ENCODE measurements at regions not wholly inside any gene's neighbourhood (a gene's known extent, or its start where the extent isn't known, plus 50 kb on each side); places are given as distances from the start of the nearest gene placed in this dataset.

DNA sequence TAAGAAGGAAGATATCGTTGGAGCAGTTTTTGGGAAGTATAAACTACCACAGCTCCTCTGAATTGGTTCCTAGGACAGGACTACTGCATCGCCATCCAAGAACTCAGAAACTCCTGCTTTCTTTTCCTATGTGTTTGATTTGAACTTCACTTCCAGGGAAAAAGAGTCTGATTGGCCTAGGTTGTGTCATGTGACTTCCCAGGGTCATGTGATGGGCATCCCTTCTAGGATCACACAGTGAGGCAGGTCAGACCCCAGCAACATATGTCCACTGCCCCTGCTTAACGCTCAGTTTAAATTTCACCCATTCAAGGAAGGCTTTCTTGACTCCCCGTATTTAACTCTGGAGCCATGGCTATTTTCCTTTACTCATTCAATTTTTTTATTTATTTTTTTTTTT lies 445.2 kb upstream of the SALL1 start:
- intact Hi-C loops (cut with micrococcal nuclease), result no loop called here
- no peaks in the 10 kb centered on the region for H3K27me3 Mint-ChIP-seq (ENCODE audit: low read depth)
- no peak overlapping the region for H3K27ac Mint-ChIP-seq
- H3K36me3 Mint-ChIP-seq (ENCODE audit: low read depth), result no peaks in the 10 kb centered on the region
- no peak for DNase-seq
- peaks cover 5% of the 10 kb centered on the region for H3K9me3 Mint-ChIP-seq
- no peak overlapping the region for H3K4me3 Mint-ChIP-seq
- H3K4me1 Mint-ChIP-seq (ENCODE audit: low read depth), result no peaks in the 10 kb centered on the region
- CTCF ChIA-PET, result no interaction called here

DNA sequence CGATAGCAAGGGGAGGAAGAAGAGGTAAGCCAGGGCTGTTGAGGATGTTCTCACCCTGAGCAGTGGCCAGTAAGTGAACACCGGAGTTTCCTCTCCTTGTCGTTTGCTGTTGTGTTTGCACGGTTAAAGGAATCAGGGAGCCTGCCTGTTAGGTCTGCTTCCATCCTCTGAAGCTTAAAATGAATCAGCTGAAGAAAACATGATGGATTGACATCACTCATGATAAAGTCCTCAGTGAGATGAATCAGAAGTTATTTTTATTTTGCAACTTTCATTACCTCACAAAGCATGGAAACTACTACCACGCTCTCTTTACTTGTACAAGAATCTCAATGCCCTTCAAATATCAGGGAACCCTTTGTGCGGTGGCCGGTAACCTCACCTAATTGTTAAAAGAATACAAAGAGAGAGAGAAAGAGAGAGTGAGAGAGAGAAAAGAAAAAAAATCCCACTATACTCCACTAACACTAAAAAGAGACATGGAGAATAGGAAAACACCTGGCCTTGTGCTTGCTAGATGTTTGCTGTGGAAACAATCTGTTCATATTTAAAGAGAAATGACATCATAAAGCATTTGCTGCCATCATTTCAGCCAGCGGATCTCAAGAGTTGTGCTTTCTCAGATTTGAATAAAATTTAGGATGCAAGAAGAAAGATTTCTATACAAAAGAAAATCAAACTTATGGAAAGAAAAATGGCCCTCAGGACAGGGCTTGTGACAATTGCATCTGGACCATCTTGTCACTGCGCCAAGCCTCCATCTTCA lies 441.6 kb upstream of the SALL1 start:
- CTCF ChIA-PET, result no interaction called here
- DNase-seq, result no peak
- Mint-ChIP-seq H3K9me3 (peaks cover 4% of the 10 kb centered on the region), H3K36me3 (ENCODE audit: low read depth) (no peaks in the 10 kb centered on the region), H3K27ac (no peak overlapping the region), H3K27me3 (ENCODE audit: low read depth) (no peaks in the 10 kb centered on the region), H3K4me3 (no peak overlapping the region), H3K4me1 (ENCODE audit: low read depth) (no peaks in the 10 kb centered on the region)
- intact Hi-C loops (cut with micrococcal nuclease), result no loop called here

DNA sequence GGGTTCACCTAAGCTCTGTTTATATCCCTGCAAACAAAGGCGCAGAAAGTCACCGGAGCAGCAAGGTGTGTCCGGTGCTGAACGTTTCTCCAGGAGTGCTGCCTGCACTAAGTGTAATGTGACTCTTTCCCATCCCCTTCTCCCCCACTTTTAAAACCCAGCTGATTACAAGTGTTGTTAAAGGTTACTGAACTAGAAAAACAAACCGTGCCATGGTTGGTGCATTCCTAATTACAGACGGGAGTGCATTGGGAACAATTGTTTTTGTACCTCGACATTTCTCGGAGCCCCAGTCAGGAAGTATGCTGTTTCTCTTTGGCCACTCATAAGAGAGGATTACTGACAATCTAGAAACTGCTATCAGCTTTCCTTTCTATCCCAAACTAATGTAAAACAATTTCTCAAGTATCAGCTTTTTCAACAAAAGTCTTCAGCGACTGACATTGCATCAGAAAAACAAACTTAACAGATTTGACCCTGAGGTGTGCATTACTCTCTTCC lies 441.0 kb upstream of the SALL1 start:
- intact Hi-C loops (cut with micrococcal nuclease), result no loop called here
- Mint-ChIP-seq H3K4me1 (ENCODE audit: low read depth) (no peaks in the 10 kb centered on the region), H3K36me3 (ENCODE audit: low read depth) (no peaks in the 10 kb centered on the region), H3K4me3 (no peak overlapping the region), H3K27me3 (ENCODE audit: low read depth) (no peaks in the 10 kb centered on the region), H3K9me3 (peaks cover 3% of the 10 kb centered on the region), H3K27ac (no peak overlapping the region)
- DNase-seq, result no peak
- CTCF ChIA-PET, result no interaction called here

DNA sequence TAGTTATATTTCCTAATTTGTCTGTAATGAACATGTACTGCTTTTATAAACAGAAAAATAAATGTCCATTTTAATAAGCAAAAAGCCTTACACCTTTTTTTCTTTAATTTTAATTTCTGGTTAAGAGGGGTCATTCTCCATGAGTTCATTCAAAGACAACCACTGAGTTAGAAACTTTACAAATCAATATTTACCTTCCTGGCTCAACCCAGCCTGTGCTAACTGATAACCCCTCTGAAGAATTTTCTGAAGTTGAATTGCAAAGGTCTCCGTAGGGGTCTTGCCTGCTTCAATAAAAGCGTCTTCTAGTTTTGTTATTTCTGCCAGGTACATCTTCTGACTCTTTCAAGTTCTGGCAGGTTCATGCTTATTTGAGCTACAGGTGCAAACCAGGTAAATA lies 440.4 kb upstream of the SALL1 start:
- DNase-seq, result no peak
- H3K27me3 Mint-ChIP-seq (ENCODE audit: low read depth), result no peaks in the 10 kb centered on the region
- CTCF ChIA-PET, result interaction anchor here (0.6 kb wide), 1 partner anchor 100 kb away, joined by 6 read pairs; no protein-coding TSS in a partner anchor

DNA sequence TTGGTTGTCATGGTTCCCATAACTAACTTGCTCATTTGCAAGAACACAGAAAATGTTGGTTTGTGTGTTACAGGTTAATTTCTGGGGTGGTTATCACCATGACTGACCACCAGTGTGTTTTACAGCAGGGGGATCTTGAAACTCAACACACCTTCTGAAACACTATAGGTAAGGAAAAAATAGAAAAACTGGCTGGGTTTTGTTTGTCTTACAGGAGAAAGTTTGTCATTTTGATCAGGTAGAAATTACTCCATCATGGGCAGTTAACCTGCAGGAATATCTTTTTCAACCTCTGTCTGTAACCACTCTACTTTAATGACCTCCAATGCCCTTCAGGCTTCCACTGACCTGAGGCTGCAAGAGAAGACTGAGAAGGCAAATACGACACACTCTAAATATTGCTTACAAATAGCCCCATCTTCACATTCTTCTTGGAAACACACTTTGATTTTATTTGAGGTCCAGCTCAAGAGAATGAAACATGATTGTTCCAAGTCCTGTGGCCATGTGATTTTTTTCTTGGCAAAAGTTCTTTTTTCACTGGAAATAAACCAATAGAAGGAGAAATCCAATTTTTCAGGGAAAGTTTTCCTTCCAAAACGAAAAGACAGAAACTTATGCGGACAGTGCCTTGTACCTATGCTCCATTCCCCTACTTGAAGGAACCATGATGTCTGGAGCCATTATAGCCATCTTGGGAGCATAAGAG lies 428.7 kb upstream of the SALL1 start:
- intact Hi-C loops (cut with micrococcal nuclease), result no loop called here
- CTCF ChIA-PET, result no interaction called here
- Mint-ChIP-seq H3K36me3 (ENCODE audit: low read depth) (no peaks in the 10 kb centered on the region), H3K27ac (no peak overlapping the region), H3K4me3 (no peak overlapping the region), H3K9me3 (peaks cover 6% of the 10 kb centered on the region), H3K27me3 (ENCODE audit: low read depth) (no peaks in the 10 kb centered on the region), H3K4me1 (ENCODE audit: low read depth) (no peaks in the 10 kb centered on the region)
- DNase-seq, result no peak

More for the DNA sequence above, 440.4 kb upstream of the SALL1 start:
- intact Hi-C loops (cut with micrococcal nuclease), result no loop called here
- Mint-ChIP-seq H3K36me3 (ENCODE audit: low read depth) (no peaks in the 10 kb centered on the region), H3K4me3 (no peak overlapping the region), H3K4me1 (ENCODE audit: low read depth) (no peaks in the 10 kb centered on the region), H3K9me3 (peaks cover 2% of the 10 kb centered on the region), H3K27ac (no peak overlapping the region)

DNA sequence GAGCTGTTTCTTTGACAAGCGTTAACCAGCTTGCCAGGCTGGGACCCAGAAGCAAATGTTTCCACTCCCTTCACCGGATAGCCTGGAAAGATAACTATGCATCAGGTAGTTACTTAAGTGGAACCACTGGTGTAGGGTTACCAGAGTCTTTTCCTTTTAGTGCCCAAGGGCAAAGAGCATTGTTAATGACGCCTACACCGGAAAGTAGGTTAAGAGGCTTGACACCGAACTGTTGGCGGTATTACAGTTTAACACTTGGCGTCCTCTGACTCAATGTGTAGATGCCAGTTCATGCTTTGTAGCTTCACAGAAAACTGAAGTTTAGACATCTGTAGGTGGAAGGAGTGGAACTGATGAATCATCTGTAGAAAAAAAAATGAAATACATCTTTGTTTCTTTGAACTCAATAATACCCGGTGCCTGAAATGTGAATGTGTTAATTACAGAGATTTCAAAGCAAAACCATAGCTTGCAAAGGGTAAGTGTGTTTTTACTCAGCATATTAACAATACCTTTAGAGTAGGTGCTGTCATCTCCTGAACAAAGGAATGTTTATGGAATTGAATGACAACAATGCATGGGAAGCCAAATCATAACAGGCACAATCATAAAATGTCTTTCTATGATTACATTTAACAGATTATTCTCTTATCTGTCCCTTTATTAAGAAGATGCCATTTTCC lies 426.7 kb upstream of the SALL1 start:
- Mint-ChIP-seq H3K36me3 (ENCODE audit: low read depth) (no peaks in the 10 kb centered on the region), H3K4me1 (ENCODE audit: low read depth) (no peaks in the 10 kb centered on the region), H3K27me3 (ENCODE audit: low read depth) (no peaks in the 10 kb centered on the region), H3K4me3 (no peak overlapping the region), H3K27ac (no peak overlapping the region), H3K9me3 (peaks cover 7% of the 10 kb centered on the region)
- intact Hi-C loops (cut with micrococcal nuclease), result no loop called here
- no peak for DNase-seq
- CTCF ChIA-PET, result no interaction called here

DNA sequence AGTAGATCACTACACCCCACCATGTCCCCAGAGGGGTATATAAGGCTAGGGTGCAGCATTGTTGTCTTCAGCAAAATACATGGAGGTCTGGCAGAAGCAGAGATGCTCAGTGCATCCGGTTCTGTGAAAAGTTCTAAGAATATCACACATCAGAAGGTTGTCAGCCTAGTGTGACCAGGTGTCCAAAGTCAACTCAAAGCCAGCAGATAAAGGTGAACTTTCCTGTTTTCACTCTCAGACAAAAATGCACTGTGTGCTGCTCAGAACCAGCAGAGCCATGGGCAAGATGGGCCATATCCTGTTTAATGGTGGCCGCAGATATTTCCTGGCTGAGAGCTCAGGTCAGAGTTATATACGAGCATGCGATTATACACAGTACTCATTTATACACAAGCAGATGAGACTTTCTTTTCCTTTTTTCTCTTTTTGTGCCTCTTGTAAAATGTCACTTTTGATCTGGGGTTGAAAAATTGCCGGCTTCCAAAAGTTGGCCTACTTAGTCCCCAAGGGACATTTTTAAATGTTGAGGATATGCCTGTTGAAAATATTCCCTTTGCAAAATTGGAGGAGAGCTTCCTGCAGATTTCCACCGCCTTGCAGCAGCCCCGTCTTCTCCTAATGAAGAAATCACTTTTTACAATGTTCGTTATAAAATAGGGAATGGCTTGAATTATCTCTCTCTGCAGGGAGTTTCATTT lies 425.6 kb upstream of the SALL1 start:
- no peak for DNase-seq
- no peaks in the 10 kb centered on the region for H3K27me3 Mint-ChIP-seq (ENCODE audit: low read depth)
- H3K36me3 Mint-ChIP-seq (ENCODE audit: low read depth), result no peaks in the 10 kb centered on the region
- peaks cover 7% of the 10 kb centered on the region for H3K9me3 Mint-ChIP-seq
- intact Hi-C loops (cut with micrococcal nuclease), result no loop called here
- H3K4me1 Mint-ChIP-seq (ENCODE audit: low read depth), result no peaks in the 10 kb centered on the region
- no peak overlapping the region for H3K27ac Mint-ChIP-seq
- CTCF ChIA-PET, result interaction anchor here (0.7 kb wide), 1 partner anchor 11 kb away, joined by 3 read pairs; no protein-coding TSS in a partner anchor
- no peak overlapping the region for H3K4me3 Mint-ChIP-seq

DNA sequence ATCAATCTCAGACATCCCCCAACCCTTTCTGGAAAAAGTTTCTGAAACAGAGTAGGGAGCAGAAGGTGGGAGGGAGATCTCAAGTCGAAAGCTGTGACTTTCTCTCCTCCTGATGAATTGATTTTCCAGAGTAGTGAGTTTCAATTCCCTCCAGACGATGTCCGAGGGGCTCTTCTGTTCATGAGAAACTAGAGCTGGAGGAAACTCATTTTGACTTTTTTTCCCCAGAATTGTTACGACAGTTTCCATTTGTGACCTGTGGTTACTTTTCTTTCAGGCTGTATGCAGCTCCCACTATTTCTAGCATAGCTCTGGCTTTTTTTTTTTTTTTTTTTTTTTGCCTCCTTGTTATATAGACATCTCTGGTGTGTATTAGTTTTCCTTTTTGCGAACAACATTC lies 422.1 kb upstream of the SALL1 start:
- no peaks in the 10 kb centered on the region for H3K36me3 Mint-ChIP-seq (ENCODE audit: low read depth)
- H3K4me1 Mint-ChIP-seq (ENCODE audit: low read depth), result no peaks in the 10 kb centered on the region
- H3K27me3 Mint-ChIP-seq (ENCODE audit: low read depth), result no peaks in the 10 kb centered on the region
- intact Hi-C loops (cut with micrococcal nuclease), result no loop called here
- H3K27ac Mint-ChIP-seq, result no peak overlapping the region
- no peak for DNase-seq
- no peak overlapping the region for H3K4me3 Mint-ChIP-seq
- peaks cover 7% of the 10 kb centered on the region for H3K9me3 Mint-ChIP-seq
- CTCF ChIA-PET, result no interaction called here

DNA sequence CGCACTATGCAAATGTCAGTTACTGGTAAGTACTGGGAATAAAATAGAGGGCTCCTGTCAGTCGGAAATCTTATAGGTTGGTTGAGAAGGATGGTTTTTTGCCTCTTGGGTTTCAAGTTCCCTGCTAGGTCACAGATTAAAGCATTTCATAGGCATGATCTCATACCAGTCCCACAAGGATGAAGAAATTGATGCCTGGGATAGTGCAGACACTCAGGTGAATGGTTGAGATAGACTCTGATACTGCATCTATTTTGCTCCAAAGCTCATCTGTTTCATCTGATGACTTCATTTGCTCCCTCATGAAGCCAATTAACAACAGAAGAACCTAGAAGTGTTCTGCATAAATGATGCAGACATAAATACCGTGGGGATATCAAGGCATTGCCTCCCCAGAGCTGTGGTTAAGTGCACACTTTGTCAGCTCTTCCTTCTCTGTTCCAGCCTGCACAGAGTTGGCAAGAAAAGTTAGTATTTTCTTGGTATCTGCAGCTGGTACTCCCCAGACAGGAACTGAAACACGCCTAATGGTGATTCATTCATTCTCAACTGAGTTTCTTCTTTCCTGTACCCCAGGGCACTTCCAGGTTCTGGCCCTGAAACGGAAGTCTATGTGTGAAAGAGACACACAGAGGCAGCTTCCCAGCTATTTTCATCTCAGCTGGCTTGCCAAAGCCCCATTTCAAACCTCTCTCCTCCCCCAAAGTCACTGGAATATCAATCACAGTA lies 418.3 kb upstream of the SALL1 start:
- CTCF ChIA-PET, result no interaction called here
- Mint-ChIP-seq H3K9me3 (no peaks in the 10 kb centered on the region), H3K27ac (no peak overlapping the region), H3K4me3 (no peak overlapping the region), H3K36me3 (ENCODE audit: low read depth) (no peaks in the 10 kb centered on the region), H3K27me3 (ENCODE audit: low read depth) (no peaks in the 10 kb centered on the region), H3K4me1 (ENCODE audit: low read depth) (no peaks in the 10 kb centered on the region)
- DNase-seq, result no peak
- intact Hi-C loops (cut with micrococcal nuclease), result no loop called here

DNA sequence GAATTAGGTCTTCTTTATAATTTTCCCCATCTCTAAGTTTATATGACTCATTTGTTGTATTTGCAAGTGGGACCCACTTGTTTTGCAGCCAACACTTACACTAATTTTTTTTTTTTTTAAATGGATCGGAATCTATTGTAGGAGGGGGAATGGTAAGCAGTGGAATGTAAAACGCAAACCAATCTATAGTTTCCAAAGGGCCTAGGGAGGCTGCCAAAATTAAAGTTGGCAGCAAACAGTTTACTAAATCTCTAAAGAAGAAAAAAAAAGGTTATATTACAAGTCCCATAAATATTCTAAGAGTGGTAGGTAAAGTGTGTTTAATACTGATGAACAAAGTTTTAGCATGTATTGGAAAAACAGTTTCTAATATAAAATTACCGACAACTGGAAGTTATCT lies 416.8 kb upstream of the SALL1 start:
- no peak for DNase-seq
- intact Hi-C loops (cut with micrococcal nuclease), result no loop called here
- H3K4me1 Mint-ChIP-seq (ENCODE audit: low read depth), result no peaks in the 10 kb centered on the region
- CTCF ChIA-PET, result no interaction called here
- no peaks in the 10 kb centered on the region for H3K36me3 Mint-ChIP-seq (ENCODE audit: low read depth)
- no peaks in the 10 kb centered on the region for H3K9me3 Mint-ChIP-seq
- no peak overlapping the region for H3K4me3 Mint-ChIP-seq
- H3K27ac Mint-ChIP-seq, result no peak overlapping the region
- H3K27me3 Mint-ChIP-seq (ENCODE audit: low read depth), result no peaks in the 10 kb centered on the region

DNA sequence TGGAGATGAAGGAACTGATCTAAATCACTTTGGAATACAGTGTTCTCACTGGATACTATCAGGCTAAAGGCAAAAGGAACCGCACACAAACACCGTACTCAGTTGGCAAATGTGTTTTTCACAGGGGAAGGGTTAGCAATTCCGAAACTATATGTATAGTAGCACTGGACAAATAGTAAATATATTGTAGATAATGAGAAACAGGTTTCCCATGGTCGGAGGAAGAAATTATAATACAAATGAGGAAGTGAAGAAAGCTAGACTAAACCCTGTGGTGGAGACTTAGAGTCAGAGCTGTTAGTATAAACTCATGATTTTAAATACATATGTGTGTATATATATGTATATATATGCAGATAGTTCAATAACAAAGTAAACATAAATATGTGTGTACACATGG lies 414.1 kb upstream of the SALL1 start:
- Mint-ChIP-seq H3K4me3 (no peak overlapping the region), H3K27me3 (ENCODE audit: low read depth) (no peaks in the 10 kb centered on the region), H3K36me3 (ENCODE audit: low read depth) (no peaks in the 10 kb centered on the region), H3K4me1 (ENCODE audit: low read depth) (no peaks in the 10 kb centered on the region), H3K27ac (no peak overlapping the region), H3K9me3 (peaks cover 2% of the 10 kb centered on the region)
- intact Hi-C loops (cut with micrococcal nuclease), result no loop called here
- CTCF ChIA-PET, result interaction anchor here (0.5 kb wide), 1 partner anchor 12 kb away, joined by 3 read pairs; no protein-coding TSS in a partner anchor
- DNase-seq, result no peak

DNA sequence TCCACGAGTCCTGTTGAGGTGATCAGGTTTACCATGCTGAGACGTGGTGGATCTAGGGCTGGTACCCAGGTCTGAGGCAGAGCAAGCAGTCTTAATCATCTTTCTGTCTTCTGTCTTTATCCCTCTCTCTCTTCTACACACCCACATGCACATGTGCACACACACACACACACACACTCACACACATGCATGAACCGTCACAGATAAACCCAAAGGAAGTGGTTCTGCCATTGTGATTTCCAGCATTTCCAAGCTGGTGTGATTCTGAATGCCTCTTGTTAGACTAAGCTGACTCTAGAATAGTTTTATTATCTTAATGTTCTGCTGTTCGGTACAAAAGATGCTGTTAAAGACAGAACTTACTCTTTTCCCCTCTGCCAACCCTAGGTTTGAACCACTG lies 411.8 kb upstream of the SALL1 start:
- intact Hi-C loops (cut with micrococcal nuclease), result no loop called here
- no peaks in the 10 kb centered on the region for H3K36me3 Mint-ChIP-seq (ENCODE audit: low read depth)
- no peaks in the 10 kb centered on the region for H3K27me3 Mint-ChIP-seq (ENCODE audit: low read depth)
- no peak overlapping the region for H3K27ac Mint-ChIP-seq
- H3K4me3 Mint-ChIP-seq, result no peak overlapping the region
- DNase-seq, result no peak
- H3K4me1 Mint-ChIP-seq (ENCODE audit: low read depth), result no peaks in the 10 kb centered on the region
- H3K9me3 Mint-ChIP-seq, result peaks cover 2% of the 10 kb centered on the region
- CTCF ChIA-PET, result no interaction called here
